ENCODE measurements at regions not wholly inside any gene's neighbourhood (a gene's known extent, or its start where the extent isn't known, plus 50 kb on each side); places are given as distances from the start of the nearest gene placed in this dataset.
"Not testable (repeated sequence)": the region's sequence is repeated elsewhere in the genome, so short reads cannot be mapped to it uniquely, and the experiment has no call there.

DNA sequence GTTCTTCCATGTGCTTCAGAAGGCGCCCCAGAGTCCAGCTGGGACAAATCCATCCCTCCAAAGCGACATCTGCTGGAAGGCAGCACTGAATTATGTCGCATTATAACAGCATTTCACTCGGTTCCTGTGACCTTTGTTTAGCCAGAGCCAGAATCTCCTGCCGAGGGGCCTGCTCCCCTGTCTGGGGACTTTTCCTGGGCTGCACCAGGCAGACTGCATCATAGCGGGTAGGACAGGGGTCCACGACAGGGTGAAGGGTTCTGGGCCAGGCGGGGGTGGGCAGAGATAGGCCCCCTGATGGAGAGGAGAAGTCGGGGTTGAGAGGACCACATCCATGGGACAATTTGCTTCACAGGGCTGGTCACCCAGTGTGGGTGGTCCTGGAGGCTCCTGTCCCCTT lies 276.9 kb downstream of the MATN1 start:
- ChIA-PET POLR2A (ENCODE audit: low non-redundant PET) (no interaction called here), CTCF (no interaction called here)
- TF ChIP-seq, protein P1, sequence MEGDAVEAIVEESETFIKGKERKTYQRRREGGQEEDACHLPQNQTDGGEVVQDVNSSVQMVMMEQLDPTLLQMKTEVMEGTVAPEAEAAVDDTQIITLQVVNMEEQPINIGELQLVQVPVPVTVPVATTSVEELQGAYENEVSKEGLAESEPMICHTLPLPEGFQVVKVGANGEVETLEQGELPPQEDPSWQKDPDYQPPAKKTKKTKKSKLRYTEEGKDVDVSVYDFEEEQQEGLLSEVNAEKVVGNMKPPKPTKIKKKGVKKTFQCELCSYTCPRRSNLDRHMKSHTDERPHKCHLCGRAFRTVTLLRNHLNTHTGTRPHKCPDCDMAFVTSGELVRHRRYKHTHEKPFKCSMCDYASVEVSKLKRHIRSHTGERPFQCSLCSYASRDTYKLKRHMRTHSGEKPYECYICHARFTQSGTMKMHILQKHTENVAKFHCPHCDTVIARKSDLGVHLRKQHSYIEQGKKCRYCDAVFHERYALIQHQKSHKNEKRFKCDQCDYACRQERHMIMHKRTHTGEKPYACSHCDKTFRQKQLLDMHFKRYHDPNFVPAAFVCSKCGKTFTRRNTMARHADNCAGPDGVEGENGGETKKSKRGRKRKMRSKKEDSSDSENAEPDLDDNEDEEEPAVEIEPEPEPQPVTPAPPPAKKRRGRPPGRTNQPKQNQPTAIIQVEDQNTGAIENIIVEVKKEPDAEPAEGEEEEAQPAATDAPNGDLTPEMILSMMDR (conservative IDR thresholded peaks at IDR 0.05; ENCODE audit: low read depth), result no peak
- no peak overlapping the region for H3K27ac ChIP-seq
- no peak for DNase-seq (ENCODE audit: low spot score)

DNA sequence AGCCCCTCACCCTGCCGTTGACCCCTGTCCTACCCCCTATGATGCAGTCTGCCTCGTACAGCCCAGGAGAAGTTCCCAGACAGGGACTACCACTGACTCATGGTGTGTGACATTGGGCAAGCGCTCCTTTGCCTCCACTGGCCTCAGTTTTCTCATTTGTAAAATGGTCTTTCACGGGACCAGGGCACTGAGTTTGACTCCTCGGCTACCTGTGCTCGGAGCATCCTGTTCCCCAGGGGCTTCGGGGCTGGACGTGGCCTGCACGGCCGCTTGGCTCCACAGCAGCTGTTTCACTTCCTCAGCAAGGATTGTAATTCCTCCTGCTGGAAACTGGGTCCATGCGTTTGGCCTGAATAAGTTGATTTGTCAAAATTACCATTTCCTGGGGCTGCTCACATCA lies 277.3 kb downstream of the MATN1 start:
- no peak for DNase-seq (ENCODE audit: low spot score)
- TF ChIP-seq, protein P1 (conservative IDR thresholded peaks at IDR 0.05; ENCODE audit: low read depth), result no peak
- ChIA-PET CTCF (no interaction called here), POLR2A (ENCODE audit: low non-redundant PET) (interaction anchor here (0.6 kb wide), 1 partner anchor 240 kb away, joined by 3 read pairs; no protein-coding TSS in a partner anchor)
- H3K27ac ChIP-seq, result no peak overlapping the region

- ChIA-PET POLR2A (ENCODE audit: low non-redundant PET) (no interaction called here), CTCF (no interaction called here)
- no peak for DNase-seq (ENCODE audit: low spot score)
- TF ChIP-seq, protein P1 (conservative IDR thresholded peaks at IDR 0.05; ENCODE audit: low read depth), result no peak
- no peak overlapping the region for H3K27ac ChIP-seq
Measured at GRCh38 chr1:30445449-30445848, 277.9 kb downstream of the MATN1 start.

DNA sequence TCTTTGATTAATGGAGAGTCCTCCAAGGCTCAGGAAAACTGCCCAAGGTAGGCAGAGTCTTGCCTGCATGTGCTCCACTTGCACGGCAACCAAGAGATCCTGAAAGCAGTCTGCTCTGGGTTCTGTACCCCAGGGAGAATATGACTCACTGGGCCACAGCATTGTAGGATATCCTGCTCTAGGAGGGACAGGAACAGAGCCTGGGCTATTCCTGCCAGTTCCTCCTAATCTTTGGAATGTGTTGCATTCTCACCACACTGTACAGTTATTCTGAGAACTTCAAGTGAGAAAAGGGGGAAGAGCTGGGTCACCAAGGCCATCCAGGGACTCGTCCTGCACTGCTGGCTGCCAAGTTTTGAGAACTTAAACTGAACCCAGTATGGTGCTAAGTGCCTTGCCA lies 278.5 kb downstream of the MATN1 start:
- CTCF ChIA-PET, result no interaction called here
- no peak overlapping the region for H3K27ac ChIP-seq
- TF ChIP-seq, protein P1 (conservative IDR thresholded peaks at IDR 0.05; ENCODE audit: low read depth), result no peak

GRCh38 chr1:30444401-30444800 lies 279.0 kb downstream of the MATN1 start:
- CTCF ChIA-PET, result no interaction called here
- TF ChIP-seq, protein P1 (conservative IDR thresholded peaks at IDR 0.05; ENCODE audit: low read depth), result no peak
- POLR2A ChIA-PET (ENCODE audit: low non-redundant PET), result no interaction called here
- no peak for DNase-seq (ENCODE audit: low spot score)
- no peak overlapping the region for H3K27ac ChIP-seq

More for the DNA sequence above, 278.5 kb downstream of the MATN1 start:
- DNase-seq (ENCODE audit: low spot score), result no peak
- POLR2A ChIA-PET (ENCODE audit: low non-redundant PET), result no interaction called here

GRCh38 chr1:30438274-30438673 lies 285.1 kb downstream of the MATN1 start:
- POLR2A ChIA-PET (ENCODE audit: low non-redundant PET); CTCF ChIA-PET; DNase-seq (ENCODE audit: low spot score); H3K27ac ChIP-seq: not testable (repeated sequence)

DNA sequence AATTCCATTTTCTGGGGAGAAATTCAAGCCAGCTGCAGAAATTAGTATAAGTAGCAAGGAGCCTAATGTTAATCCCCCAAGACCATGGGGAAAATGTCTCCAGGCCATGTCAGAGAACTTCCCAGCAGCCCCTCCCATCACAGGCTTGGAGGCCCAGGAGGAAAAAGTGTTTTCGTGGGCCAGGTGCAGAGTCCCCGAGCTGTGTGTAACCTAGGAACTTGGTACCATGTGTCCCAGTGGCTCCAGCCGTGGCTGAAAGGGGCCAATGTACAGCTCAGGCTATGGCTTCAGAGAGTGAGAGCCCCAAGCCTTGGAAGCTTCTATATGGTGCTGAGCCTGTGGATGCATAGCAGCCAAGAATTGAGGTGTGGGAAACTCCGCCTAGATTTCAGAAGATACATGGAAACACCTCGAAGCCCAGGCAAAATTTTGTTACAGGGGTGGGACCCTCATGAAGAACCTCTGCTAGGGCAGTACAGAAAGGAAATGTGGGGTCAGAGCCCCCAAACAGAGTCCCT lies 286.3 kb downstream of the MATN1 start:
- TF ChIP-seq, protein P1 (conservative IDR thresholded peaks at IDR 0.05; ENCODE audit: low read depth), result no peak
- POLR2A ChIA-PET (ENCODE audit: low non-redundant PET), result no interaction called here
- no peak overlapping the region for H3K27ac ChIP-seq
- no peak for DNase-seq (ENCODE audit: low spot score)
- CTCF ChIA-PET, result no interaction called here

Data from RWPE1 (cell line).